GM12873 (cell line): ENCODE measurements at regions not wholly inside any gene's neighbourhood (a gene's known extent, or its start where the extent isn't known, plus 50 kb on each side); places are given as distances from the start of the nearest gene placed in this dataset.

ENCODE experiments used
- TF ChIP-seq, protein P1 (sequence below): IDR thresholded peaks from 2 replicates; pipeline ENCODE4 v1.5.1; 2012; ENCODE audit warnings: low read depth, mild to moderate bottlenecking, moderate library complexity, low read length, control low read depth; ENCODE audit not compliant: insufficient read depth; ENCODE audit errors: missing control alignments

DNA sequence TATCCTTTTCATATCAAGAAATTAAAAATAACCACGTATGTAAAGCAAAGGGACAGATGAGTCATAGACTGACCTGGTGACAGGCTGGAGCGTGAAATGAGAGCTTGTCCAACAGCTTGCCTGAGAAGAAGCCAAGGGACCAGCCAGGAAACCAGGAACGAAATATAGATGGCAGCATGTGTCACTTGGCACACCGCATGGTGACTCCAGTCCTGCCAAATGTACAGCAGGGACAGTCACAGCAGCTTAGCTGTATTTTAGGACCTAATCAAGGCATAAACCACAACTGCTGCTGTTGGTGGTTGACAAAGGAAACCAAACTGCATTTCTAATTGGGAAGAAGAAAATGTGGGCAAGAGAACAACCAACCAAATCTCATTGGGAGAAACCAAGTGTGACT lies 755.0 kb downstream of the TFAP2A start:
- TF ChIP-seq, protein P1, sequence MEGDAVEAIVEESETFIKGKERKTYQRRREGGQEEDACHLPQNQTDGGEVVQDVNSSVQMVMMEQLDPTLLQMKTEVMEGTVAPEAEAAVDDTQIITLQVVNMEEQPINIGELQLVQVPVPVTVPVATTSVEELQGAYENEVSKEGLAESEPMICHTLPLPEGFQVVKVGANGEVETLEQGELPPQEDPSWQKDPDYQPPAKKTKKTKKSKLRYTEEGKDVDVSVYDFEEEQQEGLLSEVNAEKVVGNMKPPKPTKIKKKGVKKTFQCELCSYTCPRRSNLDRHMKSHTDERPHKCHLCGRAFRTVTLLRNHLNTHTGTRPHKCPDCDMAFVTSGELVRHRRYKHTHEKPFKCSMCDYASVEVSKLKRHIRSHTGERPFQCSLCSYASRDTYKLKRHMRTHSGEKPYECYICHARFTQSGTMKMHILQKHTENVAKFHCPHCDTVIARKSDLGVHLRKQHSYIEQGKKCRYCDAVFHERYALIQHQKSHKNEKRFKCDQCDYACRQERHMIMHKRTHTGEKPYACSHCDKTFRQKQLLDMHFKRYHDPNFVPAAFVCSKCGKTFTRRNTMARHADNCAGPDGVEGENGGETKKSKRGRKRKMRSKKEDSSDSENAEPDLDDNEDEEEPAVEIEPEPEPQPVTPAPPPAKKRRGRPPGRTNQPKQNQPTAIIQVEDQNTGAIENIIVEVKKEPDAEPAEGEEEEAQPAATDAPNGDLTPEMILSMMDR: no peak

DNA sequence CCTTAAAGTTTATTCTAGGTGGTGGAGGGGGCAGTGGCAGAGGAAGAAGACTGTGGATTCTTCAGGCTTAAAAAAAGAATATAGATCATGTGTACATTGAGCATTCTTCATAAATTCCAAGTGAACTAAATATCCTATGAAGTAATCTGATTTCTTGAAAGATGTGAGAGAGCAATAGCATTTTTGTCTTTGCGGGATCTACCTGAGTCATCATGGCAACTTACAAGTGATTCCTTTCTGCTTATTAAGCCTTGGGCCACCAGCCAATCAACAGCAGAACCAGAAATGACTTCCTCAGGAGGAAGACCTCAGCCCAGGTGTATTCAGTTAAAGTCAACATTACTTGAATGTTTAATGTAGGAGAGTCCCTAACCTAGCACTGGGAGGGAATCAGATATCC lies 756.9 kb downstream of the TFAP2A start:
- TF ChIP-seq, protein P1: no peak

DNA sequence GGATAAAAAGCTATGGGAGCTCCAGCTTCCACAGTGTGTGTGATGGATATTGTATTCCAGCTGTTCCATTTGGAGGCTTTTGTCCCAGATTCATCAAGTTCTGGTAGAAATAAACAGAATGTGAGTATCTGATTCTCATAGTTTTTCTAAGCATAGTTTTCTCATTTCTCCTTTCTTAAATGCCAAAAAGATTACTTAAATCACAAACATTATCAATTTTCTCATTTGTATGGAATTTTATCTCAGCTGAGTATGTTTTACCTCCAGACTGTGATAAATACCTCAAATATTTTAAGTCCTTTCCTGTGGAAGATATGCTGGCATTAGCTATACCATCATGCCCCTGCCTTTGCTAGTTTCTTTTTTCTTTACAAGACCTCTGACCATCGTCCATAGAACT lies 767.3 kb downstream of the TFAP2A start:
- TF ChIP-seq, protein P1: no peak

DNA sequence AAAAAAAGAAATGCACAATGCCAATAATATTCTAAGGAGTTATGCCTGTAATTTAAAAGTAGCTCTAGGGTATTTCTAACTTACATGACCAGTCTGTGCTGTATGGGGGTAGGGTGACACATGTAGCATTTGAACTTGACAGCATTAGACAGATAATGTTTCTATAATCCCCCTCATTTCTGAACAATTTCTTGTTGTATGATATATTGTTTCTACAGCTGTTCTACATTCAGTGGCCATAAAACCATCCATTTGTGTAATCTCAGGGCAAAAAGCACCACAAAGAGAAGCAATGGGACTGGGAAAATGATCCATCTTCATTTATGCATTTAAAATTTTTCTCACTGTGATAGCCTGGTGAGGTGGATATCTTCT lies 767.8 kb downstream of the TFAP2A start:
- TF ChIP-seq, protein P1: no peak

DNA sequence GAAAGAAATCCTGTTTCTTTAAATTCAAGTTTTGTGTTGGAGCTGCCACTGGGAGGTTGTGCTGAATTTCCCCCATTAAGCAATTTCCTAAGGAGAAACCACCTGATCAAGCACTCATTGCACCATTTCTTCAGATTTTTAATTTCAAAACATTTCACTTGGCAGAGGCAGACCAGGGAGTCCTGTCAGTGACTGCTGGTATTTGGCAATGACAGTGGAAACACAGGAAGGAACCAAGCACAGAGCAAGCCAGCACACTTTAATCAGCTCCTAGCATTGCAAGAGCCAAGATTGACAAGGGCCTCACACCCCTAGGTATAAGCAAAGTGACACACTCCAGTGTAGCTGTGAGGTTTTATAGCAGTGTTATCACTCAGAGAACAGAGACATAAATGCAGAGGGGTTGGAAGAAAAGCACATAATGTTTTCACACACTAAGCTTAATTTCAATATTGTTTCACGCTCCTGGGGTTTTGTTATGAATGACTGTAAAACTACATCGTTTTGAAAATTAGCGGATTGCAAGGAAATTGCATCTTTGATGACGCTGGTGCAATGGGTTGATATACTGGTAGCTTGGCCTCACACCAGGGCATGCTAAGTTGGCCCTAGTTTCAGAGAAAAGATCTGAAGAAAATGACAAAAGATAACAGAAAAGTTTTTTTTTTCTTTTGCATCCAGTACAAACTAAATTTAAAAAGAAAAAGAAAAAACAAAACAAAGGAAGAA lies 768.4 kb downstream of the TFAP2A start:
- TF ChIP-seq, protein P1: no peak

DNA sequence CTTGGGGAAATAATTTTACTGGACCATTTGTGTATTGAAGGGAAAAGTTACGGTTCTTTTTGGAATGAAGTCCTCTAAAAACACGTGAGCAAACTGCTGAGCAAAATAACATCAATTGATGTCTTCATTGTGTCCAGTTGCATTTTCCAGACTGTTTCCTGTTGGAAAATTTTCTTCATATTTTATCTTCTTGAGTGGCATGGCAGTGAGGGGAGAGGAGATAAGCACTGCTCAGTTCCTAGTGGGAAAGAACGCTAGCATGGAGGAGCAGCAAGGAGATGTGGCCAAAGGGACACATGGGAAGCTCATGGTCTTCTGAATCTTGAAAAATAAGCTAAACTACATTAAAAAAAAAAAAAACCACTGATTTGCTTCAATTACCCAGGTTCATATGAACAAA lies 776.0 kb downstream of the TFAP2A start:
- TF ChIP-seq, protein P1: no peak

DNA sequence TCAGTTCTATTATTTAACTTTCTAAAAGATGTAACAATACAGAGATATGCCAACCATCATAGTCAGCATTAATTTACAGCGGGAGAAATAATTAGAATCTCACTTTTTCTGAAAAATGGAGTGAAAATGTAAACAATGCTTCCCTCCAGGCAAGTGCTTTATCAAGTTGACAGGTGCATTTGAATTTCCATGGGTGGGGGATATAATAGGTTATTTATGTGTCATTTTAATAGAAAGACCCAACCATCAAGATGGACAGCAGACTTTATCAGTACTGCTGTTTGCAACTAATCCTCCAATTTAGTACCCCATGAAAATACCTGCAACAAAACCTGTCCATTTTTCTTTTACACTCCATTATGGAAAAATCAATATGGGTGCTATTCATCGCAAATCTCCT lies 780.1 kb downstream of the TFAP2A start:
- TF ChIP-seq, protein P1: no peak
